ENCODE measurements at regions not wholly inside any gene's neighbourhood (a gene's known extent, or its start where the extent isn't known, plus 50 kb on each side); places are given as distances from the start of the nearest gene placed in this dataset.

DNA sequence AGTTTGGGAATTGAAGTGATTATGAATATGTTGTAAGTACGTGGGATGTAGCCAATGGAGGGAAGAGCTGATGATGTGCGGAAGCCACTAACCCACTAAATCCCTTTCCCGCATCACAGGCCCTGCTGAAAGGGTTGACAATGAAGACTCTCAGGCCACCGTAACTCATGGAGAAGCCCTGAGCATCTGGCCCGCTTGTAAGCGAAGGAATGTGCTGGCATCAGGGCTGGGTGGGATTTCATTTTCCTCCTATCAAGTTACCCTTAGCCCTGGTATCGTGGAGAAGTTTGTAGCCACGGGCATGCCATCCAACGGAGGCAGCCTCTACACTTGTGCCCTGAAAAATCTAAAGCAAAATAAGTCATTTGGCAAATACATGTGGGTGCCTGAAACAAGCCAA lies 355.0 kb downstream of the CDH26 start:
- no peak for DNase-seq
- Histone ChIP-seq H3K27me3 (0 out of 2 replicates have a peak, but pooled peaks cover 9% of the 10 kb centered on the region), H3K27ac (no peak overlapping the region), H3K9me3 (replicated peaks) (no peaks in the 10 kb centered on the region), H3K4me3 (no peak overlapping the region), H3K4me1 (no peaks in the 10 kb centered on the region), H3K36me3 (no peaks in the 10 kb centered on the region)

DNA sequence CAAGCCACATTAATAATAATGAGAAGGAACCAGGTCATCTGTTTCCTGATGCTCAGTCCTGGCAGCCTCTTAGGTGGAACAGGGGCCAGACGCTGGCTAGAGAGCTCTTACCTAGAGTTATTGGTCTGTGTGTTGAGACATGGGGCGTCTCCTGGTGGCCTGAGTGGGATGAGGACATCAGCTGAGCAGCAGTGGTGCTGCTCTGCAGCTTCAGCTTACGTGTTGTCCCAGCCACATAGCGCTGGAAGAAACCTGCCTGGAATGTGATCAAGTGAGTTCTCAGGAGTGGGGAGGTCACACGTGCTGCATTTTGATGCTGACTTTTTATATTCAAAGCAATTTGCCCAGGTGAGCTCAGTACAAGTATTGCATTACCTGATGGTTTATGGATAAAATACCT lies 355.4 kb downstream of the CDH26 start:
- no peaks in the 10 kb centered on the region for H3K4me1 ChIP-seq
- H3K36me3 ChIP-seq: no peaks in the 10 kb centered on the region
- DNase-seq: no peak
- 0 out of 2 replicates have a peak, but pooled peaks cover 5% of the 10 kb centered on the region for H3K27me3 ChIP-seq
- H3K27ac ChIP-seq: no peak overlapping the region
- no peaks in the 10 kb centered on the region for H3K9me3 ChIP-seq (replicated peaks)
- H3K4me3 ChIP-seq: no peak overlapping the region

DNA sequence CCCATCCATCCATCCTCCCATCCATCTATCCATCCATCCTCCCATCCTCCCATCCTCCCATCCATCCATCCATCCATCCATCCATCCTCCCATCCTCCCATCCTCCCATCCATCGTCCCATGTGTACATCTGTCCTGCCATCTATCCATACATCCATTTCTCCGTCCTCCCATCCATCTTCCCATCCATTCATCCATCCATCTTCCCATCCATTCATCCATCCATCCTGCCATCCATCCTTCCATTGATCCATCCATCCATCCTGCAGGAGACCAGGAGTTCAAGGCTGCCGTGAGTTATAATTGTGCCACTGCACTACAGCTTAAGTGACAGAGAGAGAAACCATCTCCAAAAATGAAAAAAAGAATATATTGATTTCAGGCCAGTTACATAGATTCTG lies 356.5 kb downstream of the CDH26 start:
- Histone ChIP-seq H3K36me3 (no peaks in the 10 kb centered on the region), H3K27me3 (0 out of 2 replicates have a peak, but pooled peaks cover 5% of the 10 kb centered on the region), H3K27ac (no peak overlapping the region), H3K4me3 (no peak overlapping the region), H3K9me3 (replicated peaks) (no peaks in the 10 kb centered on the region), H3K4me1 (no peaks in the 10 kb centered on the region)
- no peak for DNase-seq

- Histone ChIP-seq H3K27me3 (no peaks in the 10 kb centered on the region), H3K36me3 (no peaks in the 10 kb centered on the region), H3K4me1 (no peaks in the 10 kb centered on the region), H3K27ac (no peak overlapping the region), H3K9me3 (replicated peaks) (no peaks in the 10 kb centered on the region), H3K4me3 (no peak overlapping the region)
- DNase-seq: no peak
Measured at GRCh38 chr20:60316476-60317158, 358.4 kb downstream of the CDH26 start.

DNA sequence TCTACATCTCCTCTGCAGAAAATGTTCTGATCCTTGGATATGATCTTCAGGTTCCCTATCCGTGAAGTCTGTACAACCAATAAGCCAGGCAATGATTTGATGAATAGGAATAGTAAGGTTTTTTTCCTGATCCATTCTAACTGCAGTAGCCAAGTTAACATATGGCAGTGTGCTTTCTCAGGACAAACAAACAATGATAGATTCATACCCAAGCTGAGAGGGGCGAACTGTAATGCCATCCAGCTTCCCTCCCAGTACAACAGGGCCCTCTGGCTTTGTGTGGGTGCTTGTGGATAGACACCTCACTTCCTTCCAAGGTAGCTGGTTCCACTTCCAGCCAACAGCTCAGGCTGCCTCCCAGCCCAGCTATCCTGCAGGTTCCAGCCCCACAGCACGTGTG lies 359.2 kb downstream of the CDH26 start:
- Histone ChIP-seq H3K27me3 (no peaks in the 10 kb centered on the region), H3K36me3 (no peaks in the 10 kb centered on the region), H3K9me3 (replicated peaks) (no peaks in the 10 kb centered on the region), H3K27ac (no peak overlapping the region), H3K4me3 (no peak overlapping the region), H3K4me1 (no peaks in the 10 kb centered on the region)
- DNase-seq: no peak

DNA sequence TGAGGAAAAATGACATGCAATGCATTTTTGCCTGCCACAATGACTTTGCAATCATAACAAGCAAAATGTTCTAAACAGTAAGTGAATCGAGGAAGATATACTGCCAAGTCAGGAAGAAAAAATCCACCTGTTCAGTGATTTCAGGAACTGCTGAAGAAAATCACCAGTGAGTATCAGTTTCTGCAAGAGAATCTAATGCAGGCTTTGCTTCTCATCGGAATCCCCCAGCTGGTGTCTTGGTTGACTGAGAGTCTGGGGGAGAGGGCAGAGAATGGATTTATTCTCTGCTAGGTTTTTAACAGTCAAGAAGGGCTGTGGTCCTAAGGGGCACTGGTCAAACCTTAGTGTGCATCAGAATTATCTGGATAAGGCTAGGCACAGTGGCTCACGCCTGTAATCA lies 363.4 kb downstream of the CDH26 start:
- Histone ChIP-seq H3K27me3 (no peaks in the 10 kb centered on the region), H3K4me1 (no peaks in the 10 kb centered on the region), H3K36me3 (no peaks in the 10 kb centered on the region), H3K9me3 (replicated peaks) (no peaks in the 10 kb centered on the region), H3K4me3 (no peak overlapping the region), H3K27ac (no peak overlapping the region)
- DNase-seq: no peak

- H3K27ac ChIP-seq: no peak overlapping the region
- H3K4me3 ChIP-seq: no peak overlapping the region
- no peak for DNase-seq
- no peaks in the 10 kb centered on the region for H3K9me3 ChIP-seq (replicated peaks)
- no peaks in the 10 kb centered on the region for H3K36me3 ChIP-seq
- no peaks in the 10 kb centered on the region for H3K4me1 ChIP-seq
- H3K27me3 ChIP-seq: peaks cover 6% of the 10 kb centered on the region; the same call in 1 of the 2 replicates
Measured at GRCh38 chr20:60326821-60327220, 368.6 kb downstream of the CDH26 start.

DNA sequence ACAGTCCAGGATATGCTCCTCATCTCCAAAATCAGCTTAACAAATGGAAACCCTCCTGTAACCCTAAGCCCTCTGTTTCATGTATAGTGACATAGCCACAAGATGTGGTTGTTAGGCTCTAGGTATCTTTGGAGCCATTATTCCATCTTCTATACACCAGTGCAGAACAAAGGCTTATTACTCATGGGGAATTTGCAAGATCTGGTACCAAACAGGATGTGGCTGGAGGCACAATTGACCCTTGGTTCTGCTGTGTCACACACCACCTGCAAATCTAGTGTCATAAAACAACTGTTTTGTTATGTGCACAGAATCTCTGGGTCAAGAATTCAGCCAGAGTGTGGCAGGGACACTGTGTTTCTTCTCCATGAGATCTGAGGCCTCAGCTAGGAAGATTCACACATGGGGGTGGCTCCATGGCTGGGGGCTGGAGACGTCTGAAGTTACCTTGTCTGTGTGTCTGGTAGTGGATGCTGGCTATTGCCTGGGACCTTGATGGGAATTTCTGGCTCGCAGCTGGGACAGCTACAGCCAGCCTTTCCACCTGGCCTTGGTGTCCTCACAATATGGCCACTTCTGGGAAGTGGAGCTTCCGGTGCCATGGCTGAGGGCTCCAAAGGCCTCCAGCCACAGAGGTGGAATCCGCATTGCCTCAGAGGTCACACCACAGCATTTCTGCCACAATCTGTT lies 369.9 kb downstream of the CDH26 start:
- Histone ChIP-seq H3K9me3 (replicated peaks) (no peaks in the 10 kb centered on the region), H3K27me3 (peaks cover 18% of the 10 kb centered on the region; the same call in 1 of the 2 replicates), H3K4me1 (no peaks in the 10 kb centered on the region), H3K36me3 (no peaks in the 10 kb centered on the region), H3K4me3 (no peak overlapping the region), H3K27ac (no peak overlapping the region)
- no peak for DNase-seq

GRCh38 chr20:60330461-60330860 lies 372.2 kb downstream of the CDH26 start:
- H3K27ac ChIP-seq: no peak overlapping the region
- no peak for DNase-seq
- H3K4me1 ChIP-seq: no peaks in the 10 kb centered on the region
- no peaks in the 10 kb centered on the region for H3K9me3 ChIP-seq (replicated peaks)
- H3K36me3 ChIP-seq: no peaks in the 10 kb centered on the region
- H3K27me3 ChIP-seq: peaks cover 26% of the 10 kb centered on the region
- H3K4me3 ChIP-seq: no peak overlapping the region

GRCh38 chr20:60331688-60332300 lies 373.6 kb downstream of the CDH26 start:
- H3K9me3 ChIP-seq (replicated peaks): no peaks in the 10 kb centered on the region; the same call in 1 of the 2 replicates
- no peak overlapping the region for H3K27ac ChIP-seq
- peaks cover 33% of the 10 kb centered on the region for H3K27me3 ChIP-seq
- H3K36me3 ChIP-seq: no peaks in the 10 kb centered on the region
- no peak for DNase-seq
- no peak overlapping the region for H3K4me3 ChIP-seq
- no peaks in the 10 kb centered on the region for H3K4me1 ChIP-seq

- H3K4me1 ChIP-seq: no peaks in the 10 kb centered on the region
- DNase-seq: no peak
- no peaks in the 10 kb centered on the region; the same call in 1 of the 2 replicates for H3K9me3 ChIP-seq (replicated peaks)
- H3K4me3 ChIP-seq: no peak overlapping the region
- peaks cover 38% of the 10 kb centered on the region for H3K27me3 ChIP-seq
- H3K27ac ChIP-seq: no peak overlapping the region
- no peaks in the 10 kb centered on the region for H3K36me3 ChIP-seq
Measured at GRCh38 chr20:60332523-60332922, 374.3 kb downstream of the CDH26 start.

GRCh38 chr20:60334911-60335310 lies 376.7 kb downstream of the CDH26 start:
- no peak overlapping the region for H3K27ac ChIP-seq
- H3K27me3 ChIP-seq: peaks cover 38% of the 10 kb centered on the region
- no peaks in the 10 kb centered on the region for H3K36me3 ChIP-seq
- DNase-seq: no peak
- H3K4me1 ChIP-seq: no peaks in the 10 kb centered on the region
- H3K9me3 ChIP-seq (replicated peaks): no peaks in the 10 kb centered on the region; the same call in 1 of the 2 replicates
- no peak overlapping the region for H3K4me3 ChIP-seq

DNA sequence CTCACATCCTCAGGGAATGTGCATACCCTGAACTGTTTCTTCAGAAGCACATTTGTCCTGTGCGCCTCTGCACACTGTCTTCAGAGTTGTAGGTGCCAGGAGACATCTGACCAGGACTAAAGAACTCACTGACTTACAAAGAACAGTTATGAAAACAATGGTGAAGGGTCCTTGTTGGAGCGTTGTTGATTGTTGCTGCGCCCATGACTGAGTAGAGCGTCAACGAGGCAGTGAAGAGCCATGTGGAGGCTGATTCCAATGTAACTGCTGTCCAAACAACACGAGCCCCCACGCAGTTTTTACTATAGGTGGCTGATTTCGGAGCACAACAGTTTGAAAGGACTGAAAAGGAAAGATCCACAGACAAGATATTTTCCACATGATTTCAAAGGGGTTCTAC lies 380.3 kb downstream of the CDH26 start:
- Histone ChIP-seq H3K36me3 (no peaks in the 10 kb centered on the region), H3K27ac (no peak overlapping the region), H3K9me3 (replicated peaks) (no peaks in the 10 kb centered on the region; the same call in 1 of the 2 replicates), H3K4me3 (no peak overlapping the region), H3K4me1 (no peaks in the 10 kb centered on the region), H3K27me3 (peaks cover 24% of the 10 kb centered on the region)
- no peak for DNase-seq

GRCh38 chr20:60339738-60340137 lies 381.5 kb downstream of the CDH26 start:
- no peak overlapping the region for H3K4me3 ChIP-seq
- H3K4me1 ChIP-seq: no peaks in the 10 kb centered on the region
- H3K27me3 ChIP-seq: peaks cover 19% of the 10 kb centered on the region; the same call in 1 of the 2 replicates
- DNase-seq: no peak
- no peaks in the 10 kb centered on the region; the same call in 1 of the 2 replicates for H3K9me3 ChIP-seq (replicated peaks)
- H3K27ac ChIP-seq: no peak overlapping the region
- no peaks in the 10 kb centered on the region for H3K36me3 ChIP-seq

DNA sequence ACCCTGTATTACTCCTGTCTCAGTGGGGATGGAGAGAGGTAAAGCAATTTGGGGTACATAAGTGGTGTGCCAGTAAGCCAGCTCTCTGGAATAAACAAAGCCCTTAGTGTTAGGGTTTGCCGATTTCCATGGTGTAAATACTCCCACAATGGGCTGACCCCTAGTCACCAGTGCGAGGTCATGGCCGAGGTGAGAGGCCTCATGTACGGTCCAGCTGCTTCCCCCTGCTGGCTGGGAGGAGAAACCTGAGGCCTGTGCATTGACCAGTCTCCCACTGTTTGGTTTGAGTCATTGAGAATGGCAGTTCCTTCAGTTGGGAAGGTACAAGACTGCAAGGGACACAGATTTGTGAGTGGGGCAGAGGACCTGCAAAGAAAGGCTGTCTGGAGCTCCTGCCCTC lies 382.0 kb downstream of the CDH26 start:
- no peaks in the 10 kb centered on the region for H3K36me3 ChIP-seq
- peaks cover 18% of the 10 kb centered on the region; the same call in 1 of the 2 replicates for H3K27me3 ChIP-seq
- H3K4me1 ChIP-seq: no peaks in the 10 kb centered on the region
- no peaks in the 10 kb centered on the region; the same call in 1 of the 2 replicates for H3K9me3 ChIP-seq (replicated peaks)
- H3K4me3 ChIP-seq: no peak overlapping the region
- H3K27ac ChIP-seq: no peak overlapping the region
- no peak for DNase-seq
